GM21576 (cell line): ENCODE measurements at regions not wholly inside any gene's neighbourhood (a gene's known extent, or its start where the extent isn't known, plus 50 kb on each side); places are given as distances from the start of the nearest gene placed in this dataset.
A peak's percentile ranks its signal among the peaks of the same experiment; 100 is the strongest.
"Not testable (repeated sequence)": the region's sequence is repeated elsewhere in the genome, so short reads cannot be mapped to it uniquely, and the experiment has no call there.

ENCODE experiments used
- ATAC-seq: cut with Tn5 transposase; IDR thresholded peaks from one replicate; pipeline ENCODE4 v1.9.1; 2021; ENCODE audit warnings: mild to moderate bottlenecking, moderate library complexity; ENCODE audit not compliant: unreplicated experiment

- no peak for ATAC-seq
These were observed 1485.3 kb downstream of the PCDH9 start for GRCh38 chr13:65744836-65745235.

GRCh38 chr13:65733110-65733509 lies 1497.0 kb downstream of the PCDH9 start:
- ATAC-seq = no peak

- ATAC-seq = no peak
These were observed 1503.1 kb downstream of the PCDH9 start for GRCh38 chr13:65727070-65727469.

GRCh38 chr13:65725006-65725405 lies 1505.1 kb downstream of the PCDH9 start:
- ATAC-seq = no peak

GRCh38 chr13:65724226-65724625 lies 1505.9 kb downstream of the PCDH9 start:
- ATAC-seq = no peak

GRCh38 chr13:65722506-65722905 lies 1507.6 kb downstream of the PCDH9 start:
- ATAC-seq = no peak

- ATAC-seq = no peak
These were observed 1510.3 kb downstream of the PCDH9 start for GRCh38 chr13:65719831-65720230.

- ATAC-seq = no peak
These were observed 1519.6 kb downstream of the PCDH9 start for GRCh38 chr13:65710514-65710913.

- ATAC-seq = no peak
These were observed 1532.3 kb downstream of the PCDH9 start for GRCh38 chr13:65697843-65698242.

GRCh38 chr13:65679240-65679639 lies 1550.9 kb downstream of the PCDH9 start:
- ATAC-seq = no peak

GRCh38 chr13:65677906-65678305 lies 1552.2 kb downstream of the PCDH9 start:
- ATAC-seq = no peak

GRCh38 chr13:65675383-65675782 lies 1554.8 kb downstream of the PCDH9 start:
- ATAC-seq = not testable (repeated sequence)

- no peak for ATAC-seq
These were observed 1560.0 kb downstream of the PCDH9 start for GRCh38 chr13:65670014-65670625.

GRCh38 chr13:65660731-65661130 lies 1569.4 kb downstream of the PCDH9 start:
- no peak for ATAC-seq

GRCh38 chr13:65656740-65657329 lies 1573.3 kb downstream of the PCDH9 start:
- no peak for ATAC-seq

- no peak for ATAC-seq
These were observed 1576.5 kb downstream of the PCDH9 start for GRCh38 chr13:65653613-65654012.

GRCh38 chr13:65650321-65650720 lies 1579.8 kb downstream of the PCDH9 start:
- no peak for ATAC-seq

GRCh38 chr13:65642996-65643395 lies 1587.1 kb downstream of the PCDH9 start:
- ATAC-seq = no peak

- ATAC-seq = no peak
These were observed 1587.8 kb downstream of the PCDH9 start for GRCh38 chr13:65642301-65642700.

GRCh38 chr13:65638572-65639168 lies 1591.5 kb downstream of the PCDH9 start:
- ATAC-seq = peak; percentile 84

- ATAC-seq = no peak
These were observed 1596.3 kb downstream of the PCDH9 start for GRCh38 chr13:65633806-65634205.

- ATAC-seq = no peak
These were observed 1599.1 kb downstream of the PCDH9 start for GRCh38 chr13:65631078-65631477.

- ATAC-seq = no peak
These were observed 1600.2 kb downstream of the PCDH9 start for GRCh38 chr13:65629926-65630325.
